ENCODE measurements at regions not wholly inside any gene's neighbourhood (a gene's known extent, or its start where the extent isn't known, plus 50 kb on each side); places are given as distances from the start of the nearest gene placed in this dataset.

- TF ChIP-seq CTCF (conservative IDR thresholded peaks at IDR 0.05 in 1 of 2, IDR thresholded peaks at IDR 0.05 in 1 of 2; ENCODE audit: extremely low read depth in 1 of 2, insufficient read depth in 1 of 2, low read depth in 1 of 2, low read length in 2 of 2) (no peak), EZH2 (IDR thresholded peaks at IDR 0.05; ENCODE audit: borderline replicate concordance, low read length) (no peak)
Observed at GRCh38 chr11:127225619-127226018, 225.0 kb upstream of the KIRREL3 start.
